ENCODE measurements at regions not wholly inside any gene's neighbourhood (a gene's known extent, or its start where the extent isn't known, plus 50 kb on each side); places are given as distances from the start of the nearest gene placed in this dataset.

- no peak for TF ChIP-seq CTCF (IDR thresholded peaks at IDR 0.05; ENCODE audit: low read depth, low read length)
- TF ChIP-seq EZH2phosphoT487 (IDR thresholded peaks at IDR 0.05; ENCODE audit: low read depth) = no peak
Measured at GRCh38 chr18:5036523-5036922, 160.5 kb downstream of the AKAIN1 start.
